Smooth muscle cell (in vitro differentiated cells): ENCODE measurements at regions not wholly inside any gene's neighbourhood (a gene's known extent, or its start where the extent isn't known, plus 50 kb on each side); places are given as distances from the start of the nearest gene placed in this dataset.

Source experiments
- DNase-seq: peaks from one replicate; lab custom pipeline; 2025; ENCODE audit not compliant: unreplicated experiment; lab: John Stamatoyannopoulos, UW
- H2AFZ ChIP-seq: fragments of 200-600 bp; sonication (generic); 2 replicates; pipeline ENCODE4 v1.6.0; 2016; ENCODE audit warnings: antibody characterized with exemption, low read depth, mild to moderate bottlenecking
- H3F3A ChIP-seq: fragments of 200-600 bp; sonication (generic); 2 replicates; pipeline ENCODE4 v1.6.0; 2017; ENCODE audit warnings: antibody characterized with exemption, low read depth
- H3K27ac ChIP-seq: fragments of 200-600 bp; sonication (generic); 2 replicates; pipeline ENCODE4 v1.5.1; 2016; ENCODE audit warnings: low read depth, mild to moderate bottlenecking
- H3K27me3 ChIP-seq: fragments of 200-600 bp; sonication (generic); 2 replicates; pipeline ENCODE4 v1.6.1; 2016; ENCODE audit warnings: low read depth, mild to moderate bottlenecking
- H3K36me3 ChIP-seq: fragments of 200-600 bp; sonication (generic); 2 replicates; pipeline ENCODE4 v1.5.1; 2016; ENCODE audit warnings: low read depth
- H3K4me1 ChIP-seq: fragments of 200-600 bp; sonication (generic); 2 replicates; pipeline ENCODE4 v1.5.1; 2016; ENCODE audit warnings: low read depth
- H3K4me2 ChIP-seq: fragments of 200-600 bp; sonication (generic); 2 replicates; pipeline ENCODE4 v1.6.0; 2016; ENCODE audit warnings: mild to moderate bottlenecking
- H3K4me3 ChIP-seq: fragments of 200-600 bp; sonication (generic); 2 replicates; pipeline ENCODE4 v1.5.1; 2016; ENCODE audit warnings: mild to moderate bottlenecking
- H3K79me2 ChIP-seq: fragments of 200-600 bp; sonication (generic); 2 replicates; pipeline ENCODE4 v1.6.0; 2016; ENCODE audit warnings: low read depth, mild to moderate bottlenecking
- H3K9ac ChIP-seq: fragments of 200-600 bp; sonication (generic); 2 replicates; pipeline ENCODE4 v1.6.0; 2016; ENCODE audit warnings: low read depth
- H3K9me3 ChIP-seq: fragments of 200-600 bp; sonication (generic); replicated peaks from 2 replicates; pipeline ENCODE4 v1.5.1; 2016; ENCODE audit warnings: low read depth
- H4K20me1 ChIP-seq: fragments of 200-600 bp; sonication (generic); 2 replicates; pipeline ENCODE4 v1.6.0; 2016; ENCODE audit warnings: low read depth
- CTCF ChIP-seq: fragments of 200-600 bp; sonication (generic); IDR thresholded peaks from 2 replicates; pipeline ENCODE4 v1.5.1; 2017; ENCODE audit warnings: borderline replicate concordance, mild to moderate bottlenecking, antibody characterized with exemption; ENCODE audit not compliant: insufficient read depth, poor library complexity, severe bottlenecking
- WGBS: methylation state at CpG from one replicate; pipeline ENCODE4 v1.1.7; 2016; ENCODE audit warnings: low lambda C conversion rate; 5-methylcytosine and 5-hydroxymethylcytosine counted together

GRCh38 chr12:91984556-91984955 lies 161.1 kb downstream of the BTG1 start:
- no peaks in the 10 kb centered on the region for H3K9me3 ChIP-seq
- H3K4me2 ChIP-seq = no peak overlapping the region
- H2AFZ ChIP-seq = no peak overlapping the region
- no peaks in the 10 kb centered on the region for H3K36me3 ChIP-seq
- H3K4me3 ChIP-seq = no peak overlapping the region
- no peak for TF ChIP-seq CTCF
- no peaks in the 10 kb centered on the region for H3F3A ChIP-seq
- no peak overlapping the region for H3K9ac ChIP-seq
- no peak overlapping the region for H3K27ac ChIP-seq
- WGBS = 89% methylated on average over 5 of the region's 5 CpGs
- no peaks in the 10 kb centered on the region for H3K79me2 ChIP-seq
- H4K20me1 ChIP-seq = no peaks in the 10 kb centered on the region
- H3K27me3 ChIP-seq = no peaks in the 10 kb centered on the region
- no peak for DNase-seq
- H3K4me1 ChIP-seq = peaks cover 10% of the 10 kb centered on the region

DNA sequence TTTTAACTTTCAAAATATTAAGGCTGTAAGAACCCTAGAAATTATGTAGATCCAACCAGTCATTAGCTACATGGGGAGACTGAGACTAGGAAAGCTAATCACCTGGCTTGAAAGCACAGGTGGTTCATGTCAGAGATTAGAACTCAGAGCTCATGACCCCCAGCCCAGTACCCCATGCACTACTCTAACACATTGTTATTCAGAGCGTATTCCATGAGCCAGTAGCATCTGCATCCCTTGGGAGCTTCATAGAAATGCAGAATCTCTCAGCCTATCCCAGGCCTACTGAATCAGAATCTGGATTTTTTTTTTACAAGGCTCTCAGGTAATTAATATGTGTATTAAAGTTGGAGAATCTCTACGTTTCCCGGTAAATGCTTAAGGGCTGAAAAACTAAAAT lies 161.7 kb downstream of the BTG1 start:
- Histone ChIP-seq H3K27ac (no peak overlapping the region), H2AFZ (no peak overlapping the region), H3K4me3 (no peak overlapping the region), H3K4me1 (peaks cover 10% of the 10 kb centered on the region), H3K9ac (no peak overlapping the region), H3K79me2 (no peaks in the 10 kb centered on the region), H3K36me3 (no peaks in the 10 kb centered on the region), H3K4me2 (no peak overlapping the region), H3K27me3 (no peaks in the 10 kb centered on the region), H3K9me3 (no peaks in the 10 kb centered on the region), H3F3A (no peaks in the 10 kb centered on the region), H4K20me1 (no peaks in the 10 kb centered on the region)
- WGBS = 95% methylated on average over 3 of the region's 3 CpGs
- DNase-seq = no peak
- no peak for TF ChIP-seq CTCF

DNA sequence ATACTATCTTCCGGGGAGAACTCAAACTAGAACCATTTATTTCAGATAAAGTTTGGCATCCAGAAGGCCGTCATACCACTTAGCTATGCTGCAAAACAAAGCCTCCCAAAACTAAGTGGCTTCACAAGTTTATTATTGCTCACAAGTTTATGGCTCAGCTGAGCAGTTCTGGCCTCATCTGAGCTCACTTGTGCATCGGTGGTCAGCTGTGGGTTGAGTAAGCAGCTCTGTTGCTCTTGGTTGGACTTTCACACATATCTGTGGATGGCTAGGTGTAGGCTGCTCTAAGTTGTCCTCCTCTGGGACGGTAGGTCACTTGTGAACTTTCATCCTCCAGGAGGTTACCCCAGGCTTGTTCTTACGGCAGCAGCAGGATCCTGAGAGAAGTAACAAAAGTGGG lies 162.7 kb downstream of the BTG1 start:
- Histone ChIP-seq H4K20me1 (no peaks in the 10 kb centered on the region), H3K79me2 (no peaks in the 10 kb centered on the region), H3K9me3 (no peaks in the 10 kb centered on the region), H3K27me3 (no peaks in the 10 kb centered on the region), H3K4me1 (peaks cover 10% of the 10 kb centered on the region), H3K27ac (no peak overlapping the region), H3F3A (no peaks in the 10 kb centered on the region), H3K4me3 (no peak overlapping the region), H3K36me3 (no peaks in the 10 kb centered on the region), H2AFZ (no peak overlapping the region), H3K4me2 (no peak overlapping the region), H3K9ac (no peak overlapping the region)
- WGBS = 78% methylated on average over 5 of the region's 5 CpGs
- no peak for TF ChIP-seq CTCF
- DNase-seq = no peak

GRCh38 chr12:91980389-91980821 lies 165.2 kb downstream of the BTG1 start:
- no peaks in the 10 kb centered on the region for H3K36me3 ChIP-seq
- peaks cover 6% of the 10 kb centered on the region for H3K4me1 ChIP-seq
- no peak overlapping the region for H3K4me3 ChIP-seq
- H3K9ac ChIP-seq = no peak overlapping the region
- no peaks in the 10 kb centered on the region for H3K79me2 ChIP-seq
- no peak overlapping the region for H2AFZ ChIP-seq
- no peak overlapping the region for H3K27ac ChIP-seq
- no peaks in the 10 kb centered on the region for H3F3A ChIP-seq
- no peaks in the 10 kb centered on the region for H3K27me3 ChIP-seq
- DNase-seq = no peak
- TF ChIP-seq CTCF = no peak
- no peaks in the 10 kb centered on the region for H4K20me1 ChIP-seq
- H3K9me3 ChIP-seq = no peaks in the 10 kb centered on the region
- no peak overlapping the region for H3K4me2 ChIP-seq
